AG08395 (cell line): ENCODE measurements at regions not wholly inside any gene's neighbourhood (a gene's known extent, or its start where the extent isn't known, plus 50 kb on each side); places are given as distances from the start of the nearest gene placed in this dataset.
"Not testable (repeated sequence)": the region's sequence is repeated elsewhere in the genome, so short reads cannot be mapped to it uniquely, and the experiment has no call there.

ENCODE experiments used
- DNase-seq: peaks from one replicate; pipeline ENCODE4 v3.0.0; 2012; ENCODE audit warnings: mixed read lengths, low spot score

GRCh38 chr6:131504387-131504786 lies 68.6 kb upstream of the ARG1 start:
- DNase-seq = not testable (repeated sequence)

GRCh38 chr6:131510094-131510493 lies 62.9 kb upstream of the ARG1 start:
- no peak for DNase-seq

DNA sequence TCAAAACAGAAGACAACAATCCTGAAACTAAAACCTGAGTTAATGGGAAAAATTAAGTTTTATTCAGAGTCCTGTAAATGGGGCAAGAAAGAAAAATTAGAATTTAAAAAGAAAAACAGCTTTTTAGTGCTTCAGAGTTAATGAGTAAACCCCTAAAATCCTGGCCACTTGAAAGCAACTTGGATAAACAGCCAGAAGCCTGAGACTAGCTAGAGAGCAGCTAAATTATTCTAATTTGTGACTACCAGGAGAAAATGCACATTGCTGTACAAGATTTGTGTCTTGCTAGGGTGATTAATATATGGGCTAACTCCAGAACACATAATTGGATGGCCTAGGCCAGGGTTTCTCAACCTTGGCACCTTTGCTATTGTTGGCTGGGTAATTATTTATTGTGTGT lies 62.4 kb upstream of the ARG1 start:
- no peak for DNase-seq

GRCh38 chr6:131519670-131520436 lies 53.2 kb upstream of the ARG1 start:
- peak; percentile 54 for DNase-seq
